ENCODE measurements at regions not wholly inside any gene's neighbourhood (a gene's known extent, or its start where the extent isn't known, plus 50 kb on each side); places are given as distances from the start of the nearest gene placed in this dataset.

DNA sequence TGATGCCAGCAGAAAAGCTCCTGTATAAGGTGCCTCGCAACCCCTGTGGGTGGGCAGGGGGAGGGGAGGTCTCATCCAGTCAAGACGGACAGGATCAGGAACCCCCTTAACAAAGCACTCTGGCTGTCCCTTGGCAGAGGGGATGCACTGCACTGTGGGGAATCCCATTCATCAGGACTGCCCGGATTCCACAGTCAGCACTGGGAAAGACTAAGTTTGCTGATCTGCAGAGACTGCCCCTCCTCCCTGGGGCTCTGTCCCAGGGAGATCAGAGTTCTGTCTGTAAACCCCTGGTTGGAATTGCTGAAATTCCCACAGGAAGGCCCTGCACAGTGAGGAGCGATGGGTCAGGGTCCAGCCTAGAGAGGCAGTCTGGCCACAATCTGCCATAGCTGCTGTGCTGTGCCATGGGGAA lies 149.5 kb upstream of the RBBP8 start:
- H3K36me3 ChIP-seq: no peaks in the 10 kb centered on the region
- TF ChIP-seq CTCF (IDR thresholded peaks at IDR 0.05): no peak
- no peak for TF ChIP-seq EZH2 (IDR thresholded peaks at IDR 0.05)
- no peak for TF ChIP-seq EZH2phosphoT487 (IDR thresholded peaks at IDR 0.05)
- peaks cover 3% of the 10 kb centered on the region for H3F3A ChIP-seq (ENCODE audit: low read depth)
- peak overlapping the region; percentile 9 for H3K4me2 ChIP-seq
- Mint-ChIP-seq H3K4me3 (no peak overlapping the region), H3K36me3 (no peaks in the 10 kb centered on the region), H3K9me3 (no peaks in the 10 kb centered on the region), H3K27ac (no peak overlapping the region), H3K4me1 (peaks cover 2% of the 10 kb centered on the region), H3K27me3 (ENCODE audit: insufficient read depth, low read depth) (no peaks in the 10 kb centered on the region)
- H2AFZ ChIP-seq (replicated peaks): peak overlapping the region; percentile 90
- H4K20me1 ChIP-seq (ENCODE audit: low read depth): no peaks in the 10 kb centered on the region
- H3K27ac ChIP-seq: peak overlapping the region; percentile 10
- H3K4me1 ChIP-seq: peaks cover 15% of the 10 kb centered on the region
- H3K4me3 ChIP-seq: no peak overlapping the region
- no peaks in the 10 kb centered on the region for H3K9me3 ChIP-seq (ENCODE audit: low read depth)
- H3K9ac ChIP-seq: no peak overlapping the region
- H3K79me2 ChIP-seq (ENCODE audit: low read depth): no peaks in the 10 kb centered on the region
- H3K27me3 ChIP-seq: no peaks in the 10 kb centered on the region
- peak; percentile 67 for DNase-seq (ENCODE audit: low spot score)

DNA sequence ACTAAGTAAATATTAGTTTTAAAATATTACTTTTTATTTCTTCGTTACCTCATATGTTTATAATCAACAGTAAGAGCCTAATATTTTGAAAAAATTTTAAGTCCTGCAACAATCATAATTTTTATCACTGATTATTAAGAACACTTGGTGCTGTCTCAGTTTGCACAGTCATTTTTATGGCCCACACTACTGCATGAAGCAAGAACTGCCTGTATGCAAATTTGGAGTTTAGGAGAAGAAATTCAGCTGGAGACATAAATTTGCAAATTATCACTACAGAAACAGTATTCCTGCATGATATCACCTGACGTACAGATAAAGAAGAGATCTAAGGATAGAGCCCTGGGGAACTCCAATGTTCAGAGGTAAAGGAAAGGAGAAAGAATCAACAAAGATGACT lies 144.1 kb upstream of the RBBP8 start:
- no peak overlapping the region for H3K4me3 Mint-ChIP-seq

GRCh38 chr18:22789600-22789999 lies 143.5 kb upstream of the RBBP8 start:
- Histone ChIP-seq H3K27me3 (no peaks in the 10 kb centered on the region), H3K9me3 (ENCODE audit: low read depth) (no peaks in the 10 kb centered on the region), H3K4me3 (no peak overlapping the region), H3K27ac (no peak overlapping the region), H3K4me2 (no peak overlapping the region), H3K4me1 (peaks cover 17% of the 10 kb centered on the region), H4K20me1 (ENCODE audit: low read depth) (no peaks in the 10 kb centered on the region), H3F3A (ENCODE audit: low read depth) (no peaks in the 10 kb centered on the region), H3K9ac (no peak overlapping the region), H3K36me3 (no peaks in the 10 kb centered on the region), H2AFZ (replicated peaks) (no peak overlapping the region), H3K79me2 (ENCODE audit: low read depth) (no peaks in the 10 kb centered on the region)
- no peaks in the 10 kb centered on the region for H3K36me3 Mint-ChIP-seq
- TF ChIP-seq EZH2 (IDR thresholded peaks at IDR 0.05) (no peak), EZH2phosphoT487 (IDR thresholded peaks at IDR 0.05) (no peak), CTCF (IDR thresholded peaks at IDR 0.05) (no peak)
- H3K4me3 Mint-ChIP-seq: no peak overlapping the region
- no peaks in the 10 kb centered on the region for H3K9me3 Mint-ChIP-seq
- peaks cover 7% of the 10 kb centered on the region for H3K4me1 Mint-ChIP-seq
- no peaks in the 10 kb centered on the region for H3K27me3 Mint-ChIP-seq (ENCODE audit: insufficient read depth, low read depth)
- no peak overlapping the region for H3K27ac Mint-ChIP-seq
- DNase-seq (ENCODE audit: low spot score): no peak

More for the DNA sequence above, 144.1 kb upstream of the RBBP8 start:
- no peaks in the 10 kb centered on the region for H3K36me3 ChIP-seq
- H3K79me2 ChIP-seq (ENCODE audit: low read depth): no peaks in the 10 kb centered on the region
- no peaks in the 10 kb centered on the region for H4K20me1 ChIP-seq (ENCODE audit: low read depth)
- Mint-ChIP-seq H3K27me3 (ENCODE audit: insufficient read depth, low read depth) (no peaks in the 10 kb centered on the region), H3K27ac (no peak overlapping the region), H3K9me3 (no peaks in the 10 kb centered on the region), H3K4me1 (peaks cover 9% of the 10 kb centered on the region), H3K36me3 (no peaks in the 10 kb centered on the region)
- H3F3A ChIP-seq (ENCODE audit: low read depth): no peaks in the 10 kb centered on the region
- H3K27me3 ChIP-seq: no peaks in the 10 kb centered on the region
- no peak for DNase-seq (ENCODE audit: low spot score)
- H3K4me2 ChIP-seq: no peak overlapping the region
- H2AFZ ChIP-seq (replicated peaks): no peak overlapping the region
- H3K9ac ChIP-seq: no peak overlapping the region
- H3K4me1 ChIP-seq: peaks cover 19% of the 10 kb centered on the region
- no peaks in the 10 kb centered on the region for H3K9me3 ChIP-seq (ENCODE audit: low read depth)
- H3K27ac ChIP-seq: no peak overlapping the region
- TF ChIP-seq EZH2phosphoT487 (IDR thresholded peaks at IDR 0.05): no peak
- TF ChIP-seq EZH2 (IDR thresholded peaks at IDR 0.05): no peak
- no peak for TF ChIP-seq CTCF (IDR thresholded peaks at IDR 0.05)
- H3K4me3 ChIP-seq: no peak overlapping the region
